SW480 (cell line): ENCODE measurements at regions not wholly inside any gene's neighbourhood (a gene's known extent, or its start where the extent isn't known, plus 50 kb on each side); places are given as distances from the start of the nearest gene placed in this dataset.

Experiments
- DNase-seq: peaks from one replicate; pipeline ENCODE4 v3.0.0-alpha.2; 2016; ENCODE audit warnings: low spot score

DNA sequence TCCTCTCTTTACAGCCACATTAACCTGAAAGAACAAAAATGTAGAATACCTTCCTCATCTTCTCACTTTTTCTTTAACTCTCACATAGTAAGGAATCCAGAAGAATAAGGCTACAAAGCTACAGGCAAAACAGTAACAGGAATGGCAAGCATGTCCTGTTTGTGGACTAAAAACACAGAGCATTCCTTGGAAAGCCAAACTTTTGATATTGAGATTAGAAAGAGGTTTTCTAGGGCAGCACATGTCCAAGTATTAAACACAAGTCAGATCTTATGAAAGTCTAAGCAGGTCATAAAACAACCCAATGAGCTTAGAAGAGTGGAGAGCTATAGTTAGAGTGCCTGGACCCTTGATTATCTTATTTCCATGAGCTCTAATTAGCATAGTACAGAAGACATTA is 58.2 kb upstream of the FAM9C start:
- no peak for DNase-seq

DNA sequence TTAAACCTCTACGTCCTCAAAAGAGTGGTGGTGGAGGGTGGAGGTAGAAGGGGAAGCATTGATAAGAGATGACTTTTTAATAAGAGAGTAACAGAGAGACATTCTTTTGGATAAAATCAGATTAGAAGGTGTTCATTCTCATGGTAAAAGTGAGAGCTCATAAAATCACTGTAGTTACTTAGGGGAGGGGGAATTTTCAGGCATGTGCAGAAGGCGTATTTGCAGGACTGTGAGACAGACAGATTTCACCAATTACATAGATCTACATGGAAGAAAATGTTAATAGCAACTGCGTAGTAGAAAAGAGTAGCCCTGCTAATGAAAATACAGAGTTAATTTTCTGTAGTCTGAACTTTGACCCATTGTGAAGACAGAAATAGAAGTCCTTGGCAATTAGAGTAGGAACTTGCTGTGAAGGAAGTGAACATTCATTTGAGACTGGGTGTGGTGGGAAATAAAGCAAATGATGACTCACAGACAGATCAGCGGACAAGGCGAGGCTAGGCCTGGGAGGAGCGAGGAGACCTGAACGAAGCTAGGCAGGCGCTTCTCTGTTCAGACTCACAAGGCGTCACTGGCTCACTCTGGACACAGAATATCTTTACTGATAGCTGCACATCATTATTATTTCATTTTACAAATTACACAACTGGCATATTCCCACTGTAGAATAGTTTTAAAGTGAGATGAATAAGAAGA is 57.2 kb upstream of the FAM9C start:
- peak; percentile 90 for DNase-seq

DNA sequence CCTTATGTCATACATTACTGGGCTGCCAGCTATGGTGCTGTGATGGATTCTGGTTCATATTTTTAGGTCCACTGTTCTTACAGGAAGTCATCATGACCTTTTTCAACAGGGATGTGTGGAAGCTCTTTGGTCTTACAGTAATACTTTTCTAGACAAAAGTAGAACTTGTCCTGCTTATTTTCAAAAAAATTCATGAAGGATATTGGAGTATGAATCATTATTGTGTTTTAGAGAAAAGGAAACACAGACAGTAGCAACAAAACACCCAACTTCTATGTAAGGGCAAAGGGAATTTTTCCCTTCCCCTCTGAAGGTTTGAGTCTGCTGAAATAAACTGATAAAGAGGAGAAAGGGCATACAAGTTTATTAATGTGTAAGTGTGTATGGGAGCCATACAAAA is 54.7 kb upstream of the FAM9C start:
- DNase-seq, result no peak

DNA sequence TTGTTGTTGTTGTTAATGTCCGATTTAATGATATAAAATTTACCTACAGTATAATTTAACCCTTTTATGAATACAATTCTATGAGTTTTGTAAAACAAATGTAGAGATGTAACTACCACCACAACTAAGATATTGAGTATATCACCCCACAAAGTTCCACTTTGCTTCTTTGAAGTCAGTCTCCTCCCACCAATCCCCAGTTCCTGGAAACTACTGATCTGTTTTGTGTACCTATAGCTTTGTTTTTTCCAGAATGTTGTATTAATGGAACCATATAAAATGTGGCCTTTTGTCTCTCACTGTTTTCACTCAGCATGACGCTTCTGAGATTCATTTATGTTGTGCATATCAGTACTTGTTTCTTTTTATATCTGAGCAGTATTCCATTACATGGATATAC is 52.3 kb upstream of the FAM9C start:
- DNase-seq, result no peak

DNA sequence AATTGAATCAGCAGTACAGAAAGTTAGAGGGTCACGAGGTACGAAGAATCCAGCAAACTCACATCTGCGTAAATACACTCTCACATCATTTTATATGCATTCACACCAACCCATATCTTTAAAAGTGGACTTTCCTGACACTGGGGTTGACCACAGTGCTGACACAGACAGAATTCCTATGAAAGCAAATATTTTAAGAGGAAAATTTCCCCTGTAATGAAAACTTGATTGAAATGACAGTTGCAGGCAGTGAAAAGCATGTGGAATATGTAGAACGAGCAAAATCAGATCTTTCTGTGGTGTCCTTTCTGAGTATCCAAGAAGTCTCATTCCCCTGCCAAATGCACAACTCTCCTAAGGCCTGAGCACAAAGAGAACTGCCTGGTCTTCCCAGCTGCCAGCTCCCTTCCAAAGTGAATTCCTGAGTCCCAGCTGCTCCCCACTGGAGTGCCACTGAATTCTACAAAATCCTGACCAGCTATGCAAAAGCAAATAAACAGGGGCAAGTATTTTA is 50.5 kb upstream of the FAM9C start:
- DNase-seq, result no peak

DNA sequence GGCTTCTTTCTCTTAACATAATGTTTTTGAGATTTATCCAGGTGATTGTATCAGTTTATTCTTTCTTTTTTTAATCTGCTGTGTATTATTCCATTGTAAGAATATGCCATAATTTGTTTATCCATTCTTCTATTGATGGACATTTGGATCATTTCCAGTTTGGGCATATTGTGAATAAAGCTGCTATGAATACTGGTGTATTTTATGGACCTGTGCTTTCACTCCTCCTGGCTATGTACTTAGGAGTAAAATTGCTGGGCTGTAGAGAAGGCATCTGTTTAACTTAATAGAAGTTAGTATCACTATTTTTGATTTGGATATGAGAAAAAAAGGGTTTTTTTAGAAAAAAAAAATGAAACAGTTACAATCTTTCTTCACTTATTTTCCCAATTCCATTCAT is 50.0 kb upstream of the FAM9C start:
- no peak for DNase-seq
